Pulmonary artery endothelial cell (primary cell): ENCODE measurements at regions not wholly inside any gene's neighbourhood (a gene's known extent, or its start where the extent isn't known, plus 50 kb on each side); places are given as distances from the start of the nearest gene placed in this dataset.

Experiments used
- DNase-seq: peaks from one replicate; pipeline ENCODE4 v3.0.0-alpha.2; 2011; ENCODE audit warnings: low read depth, low spot score

DNA sequence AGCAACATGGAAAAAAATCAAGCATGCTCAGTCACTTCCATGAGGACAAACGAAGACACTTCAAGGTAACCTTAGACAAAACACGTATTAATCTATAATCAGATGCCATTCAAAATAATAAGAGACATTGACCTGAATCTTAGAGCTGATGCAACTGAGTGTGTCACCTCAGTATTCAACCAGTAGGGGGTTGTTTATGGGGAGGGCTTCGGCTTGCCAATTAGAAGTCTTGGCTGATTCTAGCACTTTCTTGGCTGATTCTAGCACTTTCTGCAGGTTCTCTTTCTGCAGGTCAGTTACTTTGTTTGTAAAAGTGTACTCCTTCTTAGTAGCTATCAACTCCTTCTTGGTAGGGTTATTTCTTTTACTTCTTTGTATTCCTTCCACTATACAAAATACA lies 317.6 kb downstream of the ENC1 start:
- DNase-seq: no peak

DNA sequence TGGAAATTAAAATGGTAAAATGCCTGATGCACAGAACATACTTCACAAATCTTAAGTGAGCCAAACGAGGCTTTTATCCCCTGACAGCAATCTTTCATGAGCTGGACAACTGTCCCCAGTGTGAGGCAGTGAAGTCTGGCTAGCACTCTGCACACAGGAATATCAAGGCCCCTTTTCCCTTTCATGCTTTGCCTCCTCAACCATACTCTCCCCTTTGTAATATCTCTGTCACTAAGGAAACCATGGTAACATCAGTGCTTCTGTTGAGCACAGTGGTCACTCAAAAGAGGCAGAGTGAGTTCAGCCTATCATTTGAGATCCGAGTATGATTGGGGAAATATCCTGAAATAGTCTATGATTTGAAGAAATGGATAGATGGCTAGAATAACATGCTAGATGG lies 318.3 kb downstream of the ENC1 start:
- DNase-seq: no peak

DNA sequence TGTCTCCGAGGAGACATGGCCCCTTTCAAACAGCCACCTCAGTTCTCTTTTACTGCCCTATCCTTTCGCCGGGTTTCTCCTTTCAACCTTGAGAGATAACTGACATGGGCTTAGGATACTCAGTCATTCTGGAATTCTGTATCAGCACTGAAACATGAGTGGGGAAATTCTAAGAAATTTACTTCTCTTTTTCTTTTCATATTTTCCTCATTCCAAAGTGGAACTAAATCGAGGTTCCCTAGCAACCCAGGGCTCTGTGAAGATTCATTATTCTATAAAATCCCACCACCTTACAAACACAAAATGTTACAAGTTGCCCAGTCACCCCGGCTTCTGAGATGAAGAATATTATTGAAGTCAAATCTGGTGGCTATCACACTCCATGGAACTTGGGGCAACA lies 319.2 kb downstream of the ENC1 start:
- DNase-seq: no peak

DNA sequence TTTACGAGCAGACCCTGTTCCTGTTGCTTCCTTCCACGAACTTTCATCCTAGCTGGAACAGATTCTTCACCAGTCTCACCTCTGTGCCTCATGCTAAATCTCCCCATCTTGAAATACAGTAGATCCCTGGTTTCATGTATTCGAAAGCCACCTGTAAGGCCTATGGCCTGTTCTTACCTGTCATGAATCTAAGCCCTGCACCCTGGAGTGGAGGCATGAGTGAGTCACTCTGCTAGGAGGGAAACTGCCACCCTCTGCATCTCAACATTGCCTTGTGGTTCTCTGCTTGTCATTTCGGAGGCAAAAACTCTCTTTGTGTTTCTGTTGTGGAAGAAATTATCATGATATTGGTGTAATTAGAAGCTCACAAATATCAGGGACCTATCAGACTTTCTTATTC lies 320.0 kb downstream of the ENC1 start:
- DNase-seq: no peak

DNA sequence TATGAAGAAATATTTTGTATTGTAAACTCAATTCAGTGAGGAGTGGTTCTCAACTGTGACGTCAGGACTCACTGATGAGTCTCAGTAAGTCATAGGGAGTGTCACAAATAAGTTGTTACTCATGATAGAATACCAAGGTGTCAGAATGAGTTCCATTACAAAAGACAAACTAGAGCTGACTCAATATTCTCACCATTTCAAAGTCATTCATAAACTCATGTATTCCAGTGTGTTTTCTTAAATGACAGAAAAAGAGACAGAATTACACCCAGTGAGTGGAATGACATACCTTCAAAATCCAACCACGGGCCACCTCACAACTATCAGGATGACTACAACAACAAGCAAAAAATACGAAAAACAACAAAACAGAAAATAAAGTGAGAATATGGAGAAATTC lies 321.5 kb downstream of the ENC1 start:
- no peak for DNase-seq

DNA sequence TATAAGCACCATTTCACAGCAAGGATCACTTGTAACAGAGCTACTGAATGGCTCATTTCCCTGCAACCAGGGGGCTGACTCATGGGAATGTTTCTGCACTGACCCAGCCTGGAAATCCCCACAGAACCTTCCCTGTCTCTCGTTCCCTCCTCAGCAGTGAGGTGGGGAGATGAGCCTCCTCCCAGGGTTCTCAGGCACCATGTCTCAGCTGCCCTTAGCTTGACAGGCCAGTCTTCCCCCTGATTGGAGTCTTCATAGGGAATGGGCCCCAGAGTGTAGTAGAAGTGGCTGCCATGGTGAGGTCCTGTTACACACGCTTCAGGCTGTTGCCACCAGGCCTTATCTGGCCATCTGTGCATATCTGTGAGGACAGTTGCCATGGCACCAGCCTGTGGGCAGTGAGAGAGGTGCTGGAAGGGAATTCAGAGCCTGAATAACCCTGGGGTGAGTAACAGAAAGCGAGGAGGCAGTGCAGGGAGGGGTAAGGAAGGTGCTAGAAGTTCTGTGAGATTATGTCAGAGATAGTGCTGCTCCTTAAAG lies 324.4 kb downstream of the ENC1 start:
- DNase-seq: peak; percentile 77

DNA sequence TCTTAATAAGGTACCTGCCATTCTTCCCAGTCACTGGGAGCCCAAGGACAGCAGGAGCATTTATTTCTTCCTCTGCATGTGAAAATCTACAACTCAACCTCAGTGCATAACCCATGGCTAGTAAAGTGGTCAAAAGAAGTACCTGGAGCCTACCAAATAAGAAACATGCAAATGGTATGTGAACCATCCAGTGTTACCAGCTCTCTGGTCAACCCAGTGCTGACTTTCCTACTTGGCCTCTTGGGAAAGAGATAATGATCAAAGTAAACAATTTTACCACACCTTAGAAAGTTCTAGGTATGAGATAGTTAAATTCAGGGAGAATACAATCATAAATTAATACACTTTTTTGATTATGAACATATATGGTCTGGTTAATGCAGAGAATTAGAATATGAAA lies 325.6 kb downstream of the ENC1 start:
- no peak for DNase-seq

DNA sequence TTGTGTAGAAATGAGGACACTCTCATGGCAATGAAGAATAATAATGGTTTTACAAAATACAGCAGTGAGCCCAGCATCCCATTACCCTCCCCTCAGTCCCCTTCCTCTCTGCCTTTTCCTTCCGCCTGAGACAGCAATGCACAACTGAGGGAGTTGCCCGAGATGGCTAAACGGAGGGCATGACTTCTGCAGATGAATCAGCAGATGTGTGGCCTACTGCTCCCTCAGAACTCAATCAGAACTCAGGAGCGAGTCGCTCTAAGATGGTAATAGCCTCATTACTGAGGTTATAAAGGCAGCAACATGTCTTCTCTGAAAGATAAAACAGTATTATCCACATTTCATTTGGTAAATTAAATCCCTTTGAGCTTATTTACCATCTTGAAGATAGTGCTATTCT lies 326.6 kb downstream of the ENC1 start:
- DNase-seq: no peak

DNA sequence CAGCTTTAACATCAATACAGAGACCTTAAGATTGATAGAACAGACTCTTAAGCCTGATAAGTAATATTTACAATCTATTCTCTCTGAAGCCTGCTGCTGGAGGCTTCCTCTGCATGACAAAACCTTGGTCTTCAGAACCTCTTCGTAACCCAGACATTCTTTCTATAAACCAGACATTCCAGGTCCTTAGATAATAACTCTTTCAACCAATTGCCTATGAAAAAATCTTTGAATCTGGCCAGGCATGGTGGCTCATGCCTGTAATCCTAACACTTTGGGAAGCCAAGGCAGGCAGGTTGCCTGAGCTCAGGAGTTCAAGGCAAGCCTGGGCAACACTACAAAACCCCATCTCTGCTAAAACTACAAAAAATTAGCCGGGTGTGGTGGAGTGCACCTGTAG lies 327.8 kb downstream of the ENC1 start:
- no peak for DNase-seq

DNA sequence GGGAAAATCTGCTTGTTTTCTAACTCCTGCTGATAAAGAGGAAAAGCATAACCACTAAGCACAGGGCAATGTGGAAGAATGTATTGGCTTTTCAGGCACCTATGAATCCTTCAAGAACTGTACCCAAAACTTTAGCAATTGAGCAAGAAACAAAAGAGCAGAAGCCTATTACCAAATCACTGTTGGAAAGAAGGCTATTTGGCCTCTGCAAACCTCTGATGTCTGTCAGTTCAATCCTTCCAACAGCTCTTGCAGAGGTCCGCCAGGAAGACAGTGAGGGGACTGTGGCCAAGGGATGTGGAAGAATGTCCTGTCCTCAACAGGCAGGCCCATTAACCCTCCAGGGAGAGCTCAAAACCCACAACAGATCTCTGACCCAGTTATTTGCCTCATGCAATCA lies 328.6 kb downstream of the ENC1 start:
- no peak for DNase-seq

DNA sequence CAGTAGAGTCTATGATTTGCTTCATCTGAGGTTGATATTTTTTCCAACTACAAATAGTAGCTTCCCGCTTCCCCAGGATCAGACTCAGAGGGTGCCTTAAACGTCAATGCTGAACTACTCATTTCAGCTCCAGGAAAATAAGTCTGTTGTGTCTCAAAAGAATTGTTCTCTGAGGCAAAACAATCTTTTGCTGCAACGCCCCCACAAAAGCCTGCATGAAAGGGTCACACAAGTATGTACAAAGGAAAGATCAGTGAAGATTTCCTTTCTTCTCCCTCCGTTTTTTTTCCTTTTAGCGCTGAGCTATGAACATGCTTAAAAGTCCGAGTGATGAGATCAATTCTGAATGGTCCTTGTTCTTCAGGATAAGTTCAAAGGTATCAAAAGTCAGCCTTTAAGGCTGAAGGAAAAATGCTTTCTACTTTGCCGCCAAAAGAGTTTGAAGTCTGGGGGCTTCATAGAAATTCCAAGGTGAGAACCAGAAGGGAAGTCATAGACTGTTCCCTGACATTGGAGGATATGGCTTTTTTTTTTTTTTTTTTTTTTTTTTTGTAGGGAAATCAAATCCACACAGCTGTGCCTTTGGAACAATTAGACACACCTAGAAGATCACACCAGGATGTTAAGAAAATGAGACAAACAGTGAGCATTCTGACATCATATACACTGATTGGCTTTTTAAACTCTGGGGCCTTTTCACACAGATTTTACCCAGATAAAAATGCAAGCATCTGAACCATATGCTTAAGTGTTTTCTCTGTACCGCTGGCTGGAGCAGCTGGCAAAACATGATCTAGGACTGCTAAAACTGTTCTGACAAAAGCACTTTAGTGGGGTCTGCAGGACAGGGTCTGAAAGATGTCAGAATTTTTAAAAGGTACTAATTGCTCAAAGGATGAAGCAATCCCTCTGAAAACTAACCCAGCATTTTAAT lies 329.3 kb downstream of the ENC1 start:
- DNase-seq: no peak

DNA sequence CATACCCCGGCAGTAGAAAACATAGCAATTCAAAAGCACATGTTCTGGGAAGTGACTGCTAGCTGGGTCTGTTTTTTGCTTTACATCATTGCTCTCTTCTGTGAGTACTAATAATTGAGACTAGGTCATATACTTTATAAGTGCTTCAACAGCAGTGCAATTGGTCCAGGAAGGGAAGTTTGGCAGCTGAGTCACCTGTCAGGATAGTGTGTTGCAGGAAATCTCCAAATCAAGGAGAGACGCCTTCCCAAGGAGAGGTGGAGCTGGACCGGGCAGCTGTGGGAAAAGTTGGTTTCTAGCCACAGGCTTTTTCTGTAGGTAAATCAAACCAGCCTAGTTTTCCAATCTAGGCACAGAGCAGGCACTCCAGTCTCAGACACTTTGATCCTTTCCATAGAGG lies 330.1 kb downstream of the ENC1 start:
- no peak for DNase-seq

DNA sequence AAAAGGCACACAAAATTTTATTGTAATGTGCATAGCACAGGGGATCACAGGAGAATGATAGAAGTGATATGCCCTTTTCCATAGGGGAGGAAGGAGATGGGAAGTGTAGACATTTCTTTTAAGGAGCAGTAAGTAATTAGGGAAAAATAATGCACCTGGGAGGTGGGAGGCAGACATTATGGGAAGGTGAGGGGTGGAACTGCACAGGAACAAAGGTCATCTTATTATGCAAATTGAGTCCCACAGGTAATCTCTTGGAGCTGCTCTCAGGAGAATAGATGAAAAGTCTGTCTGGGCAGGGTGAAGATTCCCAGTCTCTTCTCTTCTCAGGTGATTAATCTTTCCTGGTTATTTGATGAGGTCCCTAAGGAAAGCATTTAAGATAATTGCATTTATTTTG lies 331.5 kb downstream of the ENC1 start:
- no peak for DNase-seq

DNA sequence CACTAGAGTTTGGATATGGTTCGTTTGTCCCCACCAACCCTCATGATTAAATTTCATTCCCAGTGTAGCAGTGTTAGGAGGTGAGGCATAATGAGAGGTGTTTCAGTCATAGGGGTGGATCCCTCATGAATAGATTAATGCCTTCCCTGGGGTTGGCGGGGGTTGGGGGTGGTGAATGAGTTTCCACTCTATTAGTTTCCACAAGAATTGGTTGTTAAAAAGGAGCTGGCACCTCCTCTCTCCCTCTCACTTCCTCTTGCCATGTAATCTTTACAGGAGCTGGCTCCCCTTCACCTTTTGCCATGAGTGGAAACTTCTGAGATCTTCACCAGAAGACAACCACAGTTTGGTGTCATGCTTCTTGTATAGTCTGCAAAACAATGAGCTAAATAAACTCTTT lies 333.7 kb downstream of the ENC1 start:
- no peak for DNase-seq

DNA sequence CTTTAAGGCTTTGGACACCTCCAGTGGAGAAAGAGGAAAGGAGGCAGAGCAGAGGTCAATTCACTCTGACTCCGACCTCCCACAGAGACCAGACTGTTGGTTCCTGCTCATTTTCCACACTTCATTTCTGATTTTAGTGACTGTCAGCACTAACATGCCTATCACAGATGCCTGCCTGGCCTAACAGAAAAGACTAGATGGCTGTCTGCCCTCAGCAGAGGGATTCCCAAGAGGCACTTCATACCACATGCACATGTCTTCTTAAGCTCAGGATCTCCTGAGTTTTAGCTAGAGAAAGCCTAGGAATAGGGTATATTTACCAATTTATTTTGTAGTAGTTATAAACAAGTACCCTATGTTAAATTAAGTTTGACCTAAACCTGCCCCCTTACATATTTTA lies 336.0 kb downstream of the ENC1 start:
- no peak for DNase-seq

DNA sequence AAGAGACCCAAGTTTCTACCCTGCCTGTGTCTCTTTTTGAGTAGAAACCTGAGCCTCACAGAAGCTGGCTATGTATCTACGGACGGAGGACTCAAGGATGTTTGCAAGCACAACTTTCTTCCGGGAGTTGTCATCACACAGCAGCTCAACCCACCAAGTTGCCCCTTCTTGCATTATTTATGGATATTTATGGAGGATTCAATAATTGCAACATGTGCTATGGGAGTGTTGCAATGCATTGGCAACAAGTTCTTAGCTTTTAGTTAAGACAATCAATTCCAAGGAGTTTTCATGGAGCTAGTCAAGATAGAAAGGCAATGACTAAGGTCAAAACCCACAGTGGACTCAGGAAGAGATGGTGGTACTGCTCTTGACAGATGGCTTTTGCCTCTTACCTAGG lies 336.9 kb downstream of the ENC1 start:
- no peak for DNase-seq

DNA sequence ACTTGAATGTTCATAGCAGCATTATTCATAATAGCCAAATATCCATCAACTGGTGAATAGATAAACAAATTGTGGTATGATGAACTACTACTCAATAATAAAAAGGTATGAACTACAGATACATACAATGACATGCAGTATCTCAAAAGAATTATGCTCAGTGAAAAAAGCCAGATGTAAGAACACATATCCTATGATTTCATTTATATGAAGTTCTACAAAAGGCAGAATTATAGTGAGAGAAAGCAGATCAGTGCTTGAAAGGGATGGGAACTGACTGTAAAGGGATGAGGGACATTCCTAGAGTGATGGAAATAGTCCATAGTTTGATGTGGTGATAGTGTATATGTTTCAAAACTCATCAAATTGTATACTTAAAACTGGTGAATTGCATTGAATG lies 339.0 kb downstream of the ENC1 start:
- no peak for DNase-seq

DNA sequence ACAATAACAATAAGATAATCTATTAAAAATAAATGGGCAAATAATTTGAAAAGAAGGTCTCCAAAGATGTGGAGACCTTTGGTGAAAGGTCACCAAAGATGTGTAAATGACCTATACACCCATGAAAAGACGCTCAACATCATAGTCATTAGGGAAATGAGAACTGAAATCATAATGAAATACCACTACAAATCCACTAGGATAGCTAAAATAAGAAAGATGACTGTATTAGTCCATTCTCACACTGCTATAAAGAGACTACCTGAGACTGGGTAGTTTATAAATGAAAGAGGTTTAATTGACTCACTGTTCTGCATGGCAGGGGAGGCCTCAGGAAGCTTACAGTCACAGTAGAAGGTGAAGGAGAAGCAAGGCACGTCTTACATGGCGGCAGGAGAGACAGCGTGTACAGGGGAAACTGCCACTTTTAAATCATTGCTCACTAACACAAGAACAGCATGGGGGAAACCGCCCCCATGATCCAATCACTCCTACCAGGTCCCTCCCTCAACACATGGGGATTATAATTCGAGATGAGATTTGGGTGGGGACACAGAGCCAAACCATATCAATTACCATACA lies 339.6 kb downstream of the ENC1 start:
- no peak for DNase-seq

DNA sequence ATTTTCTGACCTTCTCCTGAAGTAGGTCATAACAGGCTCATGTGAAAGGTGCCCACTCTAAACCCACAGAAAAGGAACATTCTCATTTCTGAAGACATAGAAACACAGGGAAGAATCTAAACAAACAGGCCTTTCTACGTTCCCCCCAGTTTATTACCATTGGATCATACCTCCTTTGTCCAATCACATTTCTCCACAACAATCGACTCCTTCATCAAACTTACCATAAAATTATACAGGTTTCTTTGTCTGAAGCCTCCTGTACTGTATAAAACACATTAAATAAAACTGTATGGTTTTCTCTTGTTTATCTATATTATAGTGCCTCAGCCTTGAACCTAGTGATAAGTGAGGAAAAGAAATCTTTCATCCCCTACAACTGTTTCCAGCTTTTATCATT lies 340.7 kb downstream of the ENC1 start:
- DNase-seq: no peak

DNA sequence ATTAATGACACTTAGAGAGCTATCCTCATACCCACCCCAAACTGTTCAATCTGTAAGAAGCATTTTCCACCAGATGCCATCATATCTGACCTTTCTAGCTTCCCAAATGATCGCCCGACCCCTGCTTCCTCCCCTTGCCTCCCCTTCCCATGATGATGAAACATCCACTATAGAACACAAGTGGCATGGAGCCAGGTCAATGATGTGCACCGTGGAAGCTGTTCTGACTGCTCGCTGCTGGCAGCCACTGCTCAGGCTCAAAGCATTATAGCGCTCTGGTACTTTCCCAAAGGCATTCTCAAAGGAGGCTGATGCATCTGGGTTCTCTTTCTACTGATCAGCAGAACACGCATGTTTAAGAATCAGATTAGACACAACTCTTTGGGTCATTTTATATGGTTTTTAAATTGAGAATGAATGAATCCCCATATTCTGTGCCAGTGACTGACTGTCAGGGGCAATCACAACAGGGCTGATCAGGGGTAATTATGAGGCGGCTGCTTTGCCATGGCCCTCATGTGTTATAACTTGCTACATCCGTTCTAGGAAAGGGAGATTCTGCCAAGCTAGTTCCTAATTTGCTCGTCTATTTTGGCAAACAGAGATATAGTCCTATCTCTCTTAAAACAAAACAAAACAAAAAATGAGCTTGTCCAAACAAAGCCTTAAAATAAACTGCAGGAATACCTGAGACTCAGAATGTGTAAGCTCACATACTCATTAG lies 343.7 kb downstream of the ENC1 start:
- DNase-seq: peak; percentile 10

DNA sequence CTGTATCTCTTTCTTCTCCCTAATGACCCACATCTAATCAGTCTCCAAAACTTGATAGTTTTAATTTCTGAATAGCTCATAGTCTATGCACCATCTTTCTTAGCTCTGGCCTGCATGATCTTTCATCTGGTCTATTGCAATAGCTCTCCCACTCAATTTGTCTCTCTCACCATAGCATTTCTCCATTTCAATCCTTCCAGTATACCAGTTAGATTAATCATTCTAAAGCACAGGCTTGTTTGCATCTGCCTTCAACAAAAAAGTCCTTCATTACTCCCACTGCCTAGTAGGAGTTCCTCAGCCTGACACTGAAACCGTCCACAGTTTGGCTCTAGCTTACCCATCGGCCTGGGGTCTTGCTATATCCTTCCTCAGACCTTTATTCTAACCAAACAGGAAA lies 344.9 kb downstream of the ENC1 start:
- no peak for DNase-seq

DNA sequence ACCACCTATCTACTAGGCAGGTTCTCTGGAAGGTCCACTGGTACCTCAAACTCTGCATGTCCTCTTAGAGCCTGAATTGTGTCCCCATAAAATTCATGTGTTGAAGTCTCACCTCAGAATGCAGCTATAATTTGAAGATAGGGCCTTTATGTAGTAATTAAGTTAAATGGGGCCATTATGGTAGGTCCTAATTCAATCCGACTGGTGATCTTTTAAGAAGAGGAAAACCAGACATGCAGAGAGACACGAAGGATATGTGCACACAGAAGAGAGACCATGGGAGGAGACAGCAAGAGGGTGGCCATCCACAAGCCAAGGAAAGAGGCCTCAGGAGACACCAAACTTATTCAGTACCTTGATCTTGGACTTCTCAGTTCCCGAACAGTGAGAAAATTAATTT lies 345.4 kb downstream of the ENC1 start:
- no peak for DNase-seq
